MM.1S (cell line): ENCODE measurements at regions not wholly inside any gene's neighbourhood (a gene's known extent, or its start where the extent isn't known, plus 50 kb on each side); places are given as distances from the start of the nearest gene placed in this dataset.

ENCODE experiments used
- DNase-seq: peaks from one replicate; pipeline ENCODE4 v3.0.0-alpha.2; 2015
- H2AFZ ChIP-seq: fragments of 300-600 bp; sonication (generic); 2 replicates; pipeline ENCODE4 v1.6.0; 2016; ENCODE audit warnings: antibody characterized with exemption, low read length
- H3F3A ChIP-seq: fragments of 300-600 bp; sonication (generic); 2 replicates; pipeline ENCODE4 v1.6.1; 2016; ENCODE audit warnings: mild to moderate bottlenecking, antibody characterized with exemption, low read length, moderate library complexity, mixed read lengths; ENCODE audit not compliant: insufficient read depth
- H3K27ac ChIP-seq: fragments of 300-600 bp; sonication (generic); 2 replicates; pipeline ENCODE4 v1.5.1; 2016; ENCODE audit warnings: mild to moderate bottlenecking, low read length
- H3K27me3 ChIP-seq: fragments of 300-600 bp; sonication (generic); replicated peaks from 2 replicates; pipeline ENCODE4 v1.6.0; 2016; ENCODE audit warnings: low read length; ENCODE audit not compliant: insufficient read depth
- H3K36me3 ChIP-seq: fragments of 300-600 bp; sonication (generic); replicated peaks from 2 replicates; pipeline ENCODE4 v1.6.1; 2016; ENCODE audit warnings: mild to moderate bottlenecking, low read length, mixed read lengths; ENCODE audit not compliant: insufficient read depth
- H3K4me1 ChIP-seq: fragments of 300-600 bp; sonication (generic); 2 replicates; pipeline ENCODE4 v1.6.1; 2016; ENCODE audit warnings: low read length, mixed read lengths
- H3K4me2 ChIP-seq: fragments of 300-600 bp; sonication (generic); 2 replicates; pipeline ENCODE4 v1.6.0; 2016; ENCODE audit warnings: low read depth, low read length
- H3K4me3 ChIP-seq: fragments of 300-600 bp; sonication (generic); 2 replicates; pipeline ENCODE4 v1.5.1; 2016; ENCODE audit warnings: low read length, mixed read lengths
- H3K79me2 ChIP-seq: fragments of 300-600 bp; sonication (generic); 2 replicates; pipeline ENCODE4 v1.6.1; 2016; ENCODE audit warnings: mixed run types, low read length, mixed read lengths
- H3K9ac ChIP-seq: fragments of 300-600 bp; sonication (generic); 2 replicates; pipeline ENCODE4 v1.6.1; 2016; ENCODE audit warnings: low read length, mixed read lengths
- H3K9me2 ChIP-seq: fragments of 300-600 bp; sonication (generic); replicated peaks from 2 replicates; pipeline ENCODE4 v1.6.1; 2016; ENCODE audit warnings: mild to moderate bottlenecking, low read length, mixed read lengths; ENCODE audit not compliant: insufficient read depth
- H3K9me3 ChIP-seq: fragments of 300-600 bp; sonication (generic); replicated peaks from 2 replicates; pipeline ENCODE4 v1.6.1; 2016; ENCODE audit warnings: mild to moderate bottlenecking, low read length, mixed read lengths; ENCODE audit not compliant: insufficient read depth
- H4K20me1 ChIP-seq: fragments of 300-600 bp; sonication (generic); 2 replicates; pipeline ENCODE4 v1.6.1; 2016; ENCODE audit warnings: mild to moderate bottlenecking, low read length, moderate library complexity, mixed read lengths; ENCODE audit not compliant: insufficient read depth
- EZH2 ChIP-seq: fragments of 300-600 bp; sonication (generic); optimal IDR thresholded peaks from 2 replicates; pipeline ENCODE3; 2017; ENCODE audit warnings: low read depth, mild to moderate bottlenecking, antibody characterized with exemption, low read length, mixed read lengths
- EZH2phosphoT487 ChIP-seq: fragments of 300-600 bp; sonication (generic); IDR thresholded peaks from 2 replicates; pipeline ENCODE4 v1.6.1; 2018; ENCODE audit warnings: antibody characterized with exemption, low read length
- TF ChIP-seq, protein P1 (sequence below): fragments of 300-600 bp; sonication (generic); IDR thresholded peaks from 2 replicates; pipeline ENCODE4 v1.5.1; 2016; ENCODE audit warnings: antibody characterized with exemption, low read length, mixed read lengths

DNA sequence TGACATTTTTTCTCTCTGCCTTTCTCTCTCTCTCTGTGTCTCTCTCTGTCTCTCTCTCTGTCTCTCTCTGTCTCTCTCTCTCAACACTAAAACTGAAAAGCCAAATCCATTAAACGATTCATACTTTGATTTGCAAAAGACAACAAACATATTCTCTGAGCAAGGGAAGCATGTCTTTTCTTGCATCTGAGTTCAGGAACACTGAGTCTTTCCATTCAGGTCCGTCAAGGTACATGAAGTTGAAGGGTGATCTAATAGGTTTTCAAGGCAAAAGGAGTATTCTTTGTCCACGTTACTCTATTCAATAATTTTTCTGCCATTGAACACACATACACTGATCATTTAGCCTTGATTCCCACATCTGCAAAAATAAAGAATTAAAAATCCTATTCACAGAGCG, 900.9 kb downstream of the BCL11B start:
- Histone ChIP-seq H2AFZ (no peak overlapping the region), H3K9me3 (no peaks in the 10 kb centered on the region), H3K27me3 (no peaks in the 10 kb centered on the region), H3K36me3 (no peaks in the 10 kb centered on the region), H3K9ac (no peak overlapping the region), H4K20me1 (no peaks in the 10 kb centered on the region), H3K9me2 (no peaks in the 10 kb centered on the region), H3K79me2 (no peaks in the 10 kb centered on the region), H3K4me2 (no peak overlapping the region), H3K27ac (no peak overlapping the region), H3K4me3 (no peak overlapping the region), H3K4me1 (no peaks in the 10 kb centered on the region), H3F3A (no peaks in the 10 kb centered on the region)
- TF ChIP-seq EZH2 (no peak), EZH2phosphoT487 (no peak)
- TF ChIP-seq, protein P1, sequence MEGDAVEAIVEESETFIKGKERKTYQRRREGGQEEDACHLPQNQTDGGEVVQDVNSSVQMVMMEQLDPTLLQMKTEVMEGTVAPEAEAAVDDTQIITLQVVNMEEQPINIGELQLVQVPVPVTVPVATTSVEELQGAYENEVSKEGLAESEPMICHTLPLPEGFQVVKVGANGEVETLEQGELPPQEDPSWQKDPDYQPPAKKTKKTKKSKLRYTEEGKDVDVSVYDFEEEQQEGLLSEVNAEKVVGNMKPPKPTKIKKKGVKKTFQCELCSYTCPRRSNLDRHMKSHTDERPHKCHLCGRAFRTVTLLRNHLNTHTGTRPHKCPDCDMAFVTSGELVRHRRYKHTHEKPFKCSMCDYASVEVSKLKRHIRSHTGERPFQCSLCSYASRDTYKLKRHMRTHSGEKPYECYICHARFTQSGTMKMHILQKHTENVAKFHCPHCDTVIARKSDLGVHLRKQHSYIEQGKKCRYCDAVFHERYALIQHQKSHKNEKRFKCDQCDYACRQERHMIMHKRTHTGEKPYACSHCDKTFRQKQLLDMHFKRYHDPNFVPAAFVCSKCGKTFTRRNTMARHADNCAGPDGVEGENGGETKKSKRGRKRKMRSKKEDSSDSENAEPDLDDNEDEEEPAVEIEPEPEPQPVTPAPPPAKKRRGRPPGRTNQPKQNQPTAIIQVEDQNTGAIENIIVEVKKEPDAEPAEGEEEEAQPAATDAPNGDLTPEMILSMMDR, result no peak
- DNase-seq, result no peak

DNA sequence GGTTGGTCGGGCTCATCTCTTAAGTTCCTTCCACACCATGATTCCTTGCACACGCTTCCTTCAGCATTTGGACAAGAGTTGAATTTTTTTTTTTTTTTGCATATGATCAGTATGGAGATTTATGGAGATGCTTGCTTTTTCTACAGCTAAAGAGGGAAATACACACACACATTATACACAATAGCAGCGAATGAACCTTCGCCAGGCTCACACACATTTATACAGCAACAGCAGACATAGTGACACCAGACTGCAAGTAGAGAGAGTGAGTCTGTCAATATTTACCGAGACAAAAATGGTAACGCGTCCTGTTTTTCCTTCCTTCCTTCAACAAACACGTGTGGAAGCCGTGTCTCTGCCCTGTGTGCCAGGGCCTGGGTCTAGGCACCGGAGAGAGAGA, 897.9 kb downstream of the BCL11B start:
- Histone ChIP-seq H3K27me3 (no peaks in the 10 kb centered on the region), H3K4me1 (no peaks in the 10 kb centered on the region), H3K9me3 (no peaks in the 10 kb centered on the region), H3K36me3 (no peaks in the 10 kb centered on the region), H3K9ac (no peak overlapping the region), H4K20me1 (no peaks in the 10 kb centered on the region), H3K9me2 (no peaks in the 10 kb centered on the region), H3F3A (no peaks in the 10 kb centered on the region), H3K79me2 (no peaks in the 10 kb centered on the region), H3K27ac (no peak overlapping the region), H2AFZ (no peak overlapping the region), H3K4me2 (no peak overlapping the region), H3K4me3 (no peak overlapping the region)
- TF ChIP-seq EZH2phosphoT487, result no peak
- no peak for DNase-seq

DNA sequence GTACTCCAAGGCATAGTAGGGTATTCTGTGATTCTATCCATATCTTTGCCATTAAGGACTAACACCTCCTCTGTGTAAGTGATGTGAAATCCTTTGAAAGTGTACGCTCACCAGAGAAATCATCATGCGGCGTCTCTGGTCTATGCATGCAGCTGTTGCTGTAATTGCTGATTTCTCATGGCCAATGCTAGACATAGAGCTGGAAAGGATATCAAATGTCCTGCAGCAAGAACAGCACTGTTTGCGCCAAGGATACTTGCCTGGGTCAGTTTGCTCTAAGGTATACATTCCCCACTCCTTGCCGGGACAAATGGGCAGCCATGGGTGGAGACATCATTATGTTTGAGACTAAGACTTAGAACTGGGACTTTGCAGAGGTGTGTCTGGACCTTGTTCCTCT, 896.4 kb downstream of the BCL11B start:
- TF ChIP-seq EZH2phosphoT487 (no peak), EZH2 (no peak)
- TF ChIP-seq, protein P1, result no peak
- Histone ChIP-seq H3K36me3 (no peaks in the 10 kb centered on the region), H3K9me2 (no peaks in the 10 kb centered on the region), H3K79me2 (no peaks in the 10 kb centered on the region), H3K4me2 (no peak overlapping the region), H3K4me1 (no peaks in the 10 kb centered on the region), H3K27me3 (no peaks in the 10 kb centered on the region), H2AFZ (no peak overlapping the region), H3K9ac (no peak overlapping the region), H3K4me3 (no peak overlapping the region), H3F3A (no peaks in the 10 kb centered on the region), H4K20me1 (no peaks in the 10 kb centered on the region), H3K9me3 (no peaks in the 10 kb centered on the region), H3K27ac (no peak overlapping the region)
- no peak for DNase-seq

DNA sequence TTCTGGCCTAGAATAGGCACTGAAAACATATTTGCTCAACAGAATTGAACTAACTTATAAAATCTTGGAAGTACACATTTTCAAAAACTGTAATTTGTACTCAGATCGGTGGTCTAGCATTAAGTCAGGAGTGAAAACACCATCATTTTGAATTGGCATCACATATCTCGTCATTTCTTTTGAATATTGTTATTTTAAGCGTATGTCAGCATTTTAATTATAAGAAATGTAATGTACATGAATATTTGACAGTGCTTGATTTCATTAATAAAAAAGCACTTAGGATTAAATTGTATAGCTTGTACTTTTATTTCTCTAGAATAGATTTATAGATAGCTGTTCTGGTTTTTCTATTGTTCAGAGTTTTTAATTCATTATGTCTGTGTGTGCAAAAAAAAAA, 892.2 kb downstream of the BCL11B start:
- no peaks in the 10 kb centered on the region for H3K36me3 ChIP-seq
- H3K79me2 ChIP-seq, result no peaks in the 10 kb centered on the region
- no peaks in the 10 kb centered on the region for H3F3A ChIP-seq
- no peak overlapping the region for H2AFZ ChIP-seq
- no peak overlapping the region for H3K27ac ChIP-seq
- no peak overlapping the region for H3K9ac ChIP-seq
- H3K9me2 ChIP-seq, result no peaks in the 10 kb centered on the region
- TF ChIP-seq EZH2phosphoT487 (no peak), EZH2 (no peak)
- TF ChIP-seq, protein P1, result no peak
- H3K27me3 ChIP-seq, result no peaks in the 10 kb centered on the region
- H3K4me3 ChIP-seq, result no peak overlapping the region
- no peak overlapping the region for H3K4me2 ChIP-seq
- H3K9me3 ChIP-seq, result no peaks in the 10 kb centered on the region
- no peak for DNase-seq
- H4K20me1 ChIP-seq, result no peaks in the 10 kb centered on the region
- H3K4me1 ChIP-seq, result no peaks in the 10 kb centered on the region
